Skeletal muscle tissue (tissue), 3 donors: ENCODE measurements at regions not wholly inside any gene's neighbourhood (a gene's known extent, or its start where the extent isn't known, plus 50 kb on each side); places are given as distances from the start of the nearest gene placed in this dataset.

Experiments
- H3K27ac ChIP-seq: one replicate; pipeline ENCODE4 v1.7.0; 2013; ENCODE audit warnings: mild to moderate bottlenecking, low read depth, low read length, inconsistent platforms
- H3K27me3 ChIP-seq, 3 donors: one replicate each; pipeline ENCODE4 v1.7.0; 2013; ENCODE audit warnings: low read length in 3 of 3; ENCODE audit not compliant: control insufficient read depth in 3 of 3, insufficient read depth in 3 of 3
- H3K36me3 ChIP-seq, 3 donors: one replicate each; pipeline ENCODE4 v1.7.0; 2013; ENCODE audit warnings: low read length in 3 of 3; ENCODE audit not compliant: control insufficient read depth in 3 of 3, insufficient read depth in 3 of 3
- H3K4me1 ChIP-seq, 3 donors: one replicate each; pipeline ENCODE4 v1.7.0; 2013; ENCODE audit warnings: low read length in 3 of 3, mild to moderate bottlenecking in 3 of 3; ENCODE audit not compliant: control insufficient read depth in 3 of 3, insufficient read depth in 3 of 3
- H3K4me3 ChIP-seq, 3 donors: one replicate each; pipeline ENCODE4 v1.7.0; 2013; ENCODE audit warnings: low read length in 3 of 3
- H3K9ac ChIP-seq, 3 donors: one replicate each; pipeline ENCODE4 v1.7.0; 2013; ENCODE audit warnings: low read length in 3 of 3, mild to moderate bottlenecking in 3 of 3, moderate library complexity in 2 of 3, low read depth in 1 of 3
- H3K9me3 ChIP-seq, 3 donors: one replicate each; pipeline ENCODE4 v1.7.0; 2013; ENCODE audit warnings: low read length in 3 of 3; ENCODE audit not compliant: control insufficient read depth in 3 of 3
- donor health status: Osteomylitis.

DNA sequence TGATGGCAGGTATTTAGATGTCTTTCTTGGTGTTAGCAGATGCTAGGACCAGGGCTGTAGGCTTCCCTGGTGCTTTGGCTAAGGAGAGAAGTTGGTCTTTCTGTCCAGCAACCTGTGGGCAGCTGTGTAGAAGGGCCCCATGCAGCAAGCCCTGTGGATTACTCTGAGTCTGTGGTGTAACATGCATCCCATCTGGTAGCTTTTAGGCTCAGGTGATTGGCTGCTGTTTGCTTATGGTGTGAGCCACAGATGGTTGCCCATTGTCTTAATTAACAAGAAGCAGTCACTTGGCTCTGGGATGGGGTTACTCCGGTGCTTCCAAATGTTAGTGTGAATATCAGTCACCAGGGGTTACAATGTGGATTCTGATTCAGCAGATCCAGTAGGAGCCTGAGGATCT, 368.6 kb upstream of the C2CD4B start:
- Histone ChIP-seq H3K27me3 (no peaks in the 10 kb centered on the region), H3K4me3 (no peak overlapping the region), H3K4me1 (peaks cover 3 to 12% (median 6%) of the 10 kb centered on the region in 3 donors), H3K36me3 (no peaks in the 10 kb centered on the region), H3K27ac (no peak overlapping the region), H3K9me3 (no peaks in the 10 kb centered on the region), H3K9ac (no peak overlapping the region)

DNA sequence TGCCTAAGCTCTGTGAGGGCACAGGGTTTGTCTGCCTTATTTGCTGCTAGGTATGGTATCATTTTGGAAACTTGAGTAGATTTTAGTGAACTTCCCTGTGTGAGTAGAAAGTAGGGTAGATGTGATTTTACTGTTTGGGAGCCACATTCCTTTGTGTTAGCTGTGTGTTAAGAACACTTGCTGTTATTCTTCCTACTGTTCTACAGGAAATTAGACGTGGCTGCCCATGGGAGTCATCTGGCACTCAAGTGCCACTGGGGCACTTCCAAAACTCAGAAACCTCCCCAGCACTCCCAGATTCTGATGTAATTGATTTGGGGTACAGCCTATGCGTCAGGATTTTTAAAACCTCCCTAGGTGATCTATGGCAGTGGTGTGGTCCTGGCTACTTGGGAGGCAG, 369.9 kb upstream of the C2CD4B start:
- H3K27me3 ChIP-seq: no peaks in the 10 kb centered on the region
- no peak overlapping the region for H3K27ac ChIP-seq
- H3K9me3 ChIP-seq: no peaks in the 10 kb centered on the region
- no peak overlapping the region for H3K4me3 ChIP-seq
- peaks cover 3 to 12% (median 6%) of the 10 kb centered on the region in 3 donors for H3K4me1 ChIP-seq
- H3K36me3 ChIP-seq: no peaks in the 10 kb centered on the region
- no peak overlapping the region for H3K9ac ChIP-seq

DNA sequence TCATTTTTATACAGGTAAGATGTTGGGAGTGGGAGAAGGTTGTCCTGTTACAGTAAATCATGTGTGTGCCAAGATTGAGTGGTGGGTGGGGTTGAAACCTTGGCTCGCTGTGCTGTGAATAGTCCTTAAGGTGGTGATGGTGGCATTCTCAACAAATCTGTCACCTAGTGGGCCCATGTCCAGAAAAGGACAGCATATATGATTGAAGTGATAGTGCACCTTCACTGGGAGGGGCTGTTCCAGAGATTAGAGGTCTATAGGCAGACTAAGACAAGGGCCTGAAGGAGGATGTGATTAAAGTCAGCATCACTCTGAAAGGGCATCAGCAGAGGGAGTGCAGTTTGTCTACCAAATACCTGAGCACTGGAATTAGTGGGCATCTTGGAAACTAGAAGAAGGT, 374.2 kb upstream of the C2CD4B start:
- Histone ChIP-seq H3K27ac (no peak overlapping the region), H3K9me3 (no peaks in the 10 kb centered on the region), H3K4me1 (peaks cover under 1 to 7% (median under 1%) of the 10 kb centered on the region in 3 donors), H3K36me3 (no peaks in the 10 kb centered on the region), H3K4me3 (no peak overlapping the region), H3K9ac (no peak overlapping the region), H3K27me3 (no peaks in the 10 kb centered on the region)

DNA sequence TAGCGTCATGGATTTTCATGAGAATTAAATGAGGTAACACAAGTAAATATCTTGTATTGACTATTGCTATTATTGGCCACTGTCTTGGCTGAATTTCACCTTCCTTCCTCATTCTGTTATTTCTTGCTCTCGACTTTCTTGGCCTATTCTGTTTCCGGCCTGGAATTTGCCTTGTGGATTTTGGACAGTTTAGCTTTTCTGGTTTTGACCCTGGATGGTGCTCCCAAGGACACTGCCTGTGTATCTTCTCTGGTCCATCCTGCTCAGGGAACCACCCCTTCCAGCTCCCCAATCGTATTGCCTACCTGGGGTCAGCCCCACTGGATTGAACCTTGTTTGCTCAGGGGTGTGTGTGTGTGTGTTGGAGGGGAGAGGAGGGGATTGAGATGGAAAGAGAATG, 376.2 kb upstream of the C2CD4B start:
- no peaks in the 10 kb centered on the region for H3K9me3 ChIP-seq
- H3K4me3 ChIP-seq: no peak overlapping the region
- no peak overlapping the region for H3K27ac ChIP-seq
- H3K9ac ChIP-seq: no peak overlapping the region
- H3K36me3 ChIP-seq: no peaks in the 10 kb centered on the region
- H3K27me3 ChIP-seq: no peaks in the 10 kb centered on the region
- H3K4me1 ChIP-seq: peaks cover 11 to 18% (median 13%) of the 10 kb centered on the region in 3 donors

DNA sequence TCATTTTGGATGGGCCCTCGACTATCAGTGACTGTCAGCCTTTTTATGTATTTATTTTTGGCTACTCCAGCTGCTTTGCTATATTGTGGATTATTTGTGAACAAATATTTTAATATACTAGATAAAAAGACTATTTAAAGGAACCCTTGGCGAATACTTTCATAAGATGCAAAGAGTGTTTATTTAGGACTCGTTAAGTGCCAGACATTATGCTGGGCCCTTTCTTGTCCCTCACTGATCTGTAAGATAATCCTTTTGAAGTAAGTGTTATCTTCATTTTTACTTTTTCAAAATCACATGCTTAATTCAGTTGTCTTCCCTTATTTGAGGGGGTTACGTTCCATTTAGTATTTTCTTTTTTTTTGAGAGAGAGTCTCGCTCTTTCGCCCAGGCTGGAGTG, 376.8 kb upstream of the C2CD4B start:
- no peak overlapping the region for H3K4me3 ChIP-seq
- H3K9me3 ChIP-seq: no peaks in the 10 kb centered on the region
- H3K4me1 ChIP-seq: peaks cover 17 to 24% (median 18%) of the 10 kb centered on the region in 3 donors
- H3K27me3 ChIP-seq: no peaks in the 10 kb centered on the region
- H3K27ac ChIP-seq: no peak overlapping the region
- no peak overlapping the region for H3K9ac ChIP-seq
- H3K36me3 ChIP-seq: no peaks in the 10 kb centered on the region

DNA sequence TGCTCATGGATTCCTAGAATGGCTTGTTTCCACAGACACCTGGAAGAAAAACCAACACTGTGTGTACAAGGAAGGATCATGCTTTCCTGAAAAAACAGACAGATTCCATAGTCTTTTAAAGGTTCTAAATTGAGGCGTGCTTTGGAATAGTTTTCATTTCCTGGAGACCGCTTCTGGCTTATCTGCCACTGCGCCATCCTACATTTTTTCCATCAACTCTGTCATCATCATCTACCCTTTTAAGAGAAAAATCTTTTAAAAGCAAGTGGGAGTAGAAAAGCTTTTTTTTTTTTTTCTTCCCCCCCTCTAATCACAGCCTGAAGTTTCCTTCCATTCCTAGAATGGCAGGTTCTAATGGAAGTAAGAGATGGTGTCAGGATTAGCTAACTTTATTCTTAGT, 379.4 kb upstream of the C2CD4B start:
- Histone ChIP-seq H3K27me3 (no peaks in the 10 kb centered on the region), H3K9me3 (no peaks in the 10 kb centered on the region), H3K9ac (no peak overlapping the region), H3K4me3 (no peak overlapping the region), H3K4me1 (peaks cover 29 to 47% (median 32%) of the 10 kb centered on the region in 3 donors), H3K27ac (no peak overlapping the region), H3K36me3 (no peaks in the 10 kb centered on the region)

DNA sequence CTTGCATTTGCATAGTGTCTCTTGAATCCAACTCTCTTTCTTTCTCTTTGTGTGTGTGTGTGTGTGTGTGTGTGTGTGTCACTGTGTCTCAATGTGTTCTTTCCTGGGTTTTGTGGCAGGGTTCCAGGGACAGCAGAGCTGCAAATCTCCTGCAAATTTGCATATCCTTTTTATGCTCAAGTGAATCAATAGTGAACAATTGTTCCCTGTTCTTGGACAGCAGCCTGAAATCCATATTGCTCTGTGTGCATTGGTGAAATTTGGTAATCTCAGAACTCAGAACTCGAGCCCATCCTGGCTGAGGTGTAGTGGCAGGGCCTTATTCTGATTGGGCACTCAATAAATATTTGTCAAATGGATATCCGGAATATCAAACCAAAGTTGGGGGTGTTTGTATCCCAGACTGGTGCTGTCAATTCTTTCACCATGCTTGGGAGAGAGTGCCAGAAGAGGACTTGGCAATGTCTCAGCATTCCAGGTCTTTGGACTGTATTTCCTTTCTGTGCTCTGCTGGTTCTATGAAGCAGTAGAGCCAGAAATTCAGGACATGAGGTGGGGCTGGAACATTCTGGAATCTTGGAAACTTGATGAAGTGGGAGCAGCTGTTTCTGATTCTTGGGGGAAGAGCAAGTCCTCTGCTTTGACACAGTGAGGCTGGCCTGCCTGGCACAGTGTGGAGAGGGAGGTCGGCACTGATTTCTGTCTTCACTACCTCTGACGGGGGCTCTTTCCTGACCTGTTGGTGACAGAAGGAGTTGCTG, 380.6 kb upstream of the C2CD4B start:
- Histone ChIP-seq H3K27me3 (no peaks in the 10 kb centered on the region), H3K27ac (peak overlapping the region; percentile 67), H3K36me3 (no peaks in the 10 kb centered on the region), H3K9ac (peak overlapping the region; percentile 28 to 66 (median 55)), H3K4me1 (peaks cover 29 to 49% (median 37%) of the 10 kb centered on the region in 3 donors), H3K4me3 (peak overlapping the region; percentile 56 to 58 (median 57)), H3K9me3 (no peaks in the 10 kb centered on the region)

DNA sequence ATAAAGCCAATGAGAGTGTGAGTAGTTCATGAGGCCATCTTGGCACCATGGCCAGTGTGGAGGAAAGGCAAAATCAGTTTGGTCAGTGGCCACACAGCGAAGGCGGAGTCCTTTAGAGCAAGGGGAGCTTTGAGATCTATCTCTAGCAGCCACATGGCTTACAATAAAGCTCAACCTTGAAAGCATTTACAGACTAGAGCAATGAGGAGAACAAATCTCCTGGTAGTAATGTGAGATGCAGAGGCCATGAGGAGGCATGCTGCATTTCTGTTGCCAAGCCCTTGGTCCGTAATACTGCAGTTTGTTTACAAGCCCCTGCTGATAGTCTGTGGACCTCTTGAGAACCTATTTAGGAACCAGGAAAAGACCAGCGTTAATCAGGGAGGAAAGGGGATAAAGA, 381.5 kb upstream of the C2CD4B start:
- Histone ChIP-seq H3K27ac (peak overlapping the region; percentile 67), H3K9me3 (no peaks in the 10 kb centered on the region), H3K9ac (peak overlapping the region; percentile 25 to 55 (median 48)), H3K4me1 (peaks cover 29 to 46% (median 37%) of the 10 kb centered on the region in 3 donors), H3K36me3 (no peaks in the 10 kb centered on the region), H3K27me3 (no peaks in the 10 kb centered on the region), H3K4me3 (peak overlapping the region; percentile 56 to 58 (median 57))

DNA sequence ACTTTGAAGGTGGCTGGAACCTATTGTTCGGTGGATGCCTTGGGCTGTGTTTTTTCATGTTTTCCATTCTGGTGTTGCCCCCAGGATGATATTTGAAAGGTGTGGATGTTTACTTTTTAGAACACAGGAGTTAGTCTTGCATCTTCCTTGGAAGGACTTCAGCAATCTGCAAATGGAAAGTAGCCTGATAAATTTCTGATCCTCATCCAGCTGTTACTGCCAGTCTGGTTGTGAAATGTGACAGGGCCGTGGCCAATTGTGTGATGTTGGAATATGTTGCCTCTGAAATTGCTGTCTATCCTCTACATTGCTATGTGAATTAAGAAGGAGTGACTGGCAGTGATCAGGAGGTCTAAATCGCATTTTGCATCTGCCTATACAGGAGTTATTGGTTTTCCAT, 382.5 kb upstream of the C2CD4B start:
- H3K9ac ChIP-seq: peak overlapping the region in 1 of 3 donors; percentile 18
- peak overlapping the region in 1 of 3 donors; percentile 46 for H3K4me3 ChIP-seq
- H3K36me3 ChIP-seq: no peaks in the 10 kb centered on the region
- H3K4me1 ChIP-seq: peaks cover 29 to 46% (median 37%) of the 10 kb centered on the region in 3 donors
- peak overlapping the region; percentile 67 for H3K27ac ChIP-seq
- H3K9me3 ChIP-seq: no peaks in the 10 kb centered on the region
- no peaks in the 10 kb centered on the region for H3K27me3 ChIP-seq

DNA sequence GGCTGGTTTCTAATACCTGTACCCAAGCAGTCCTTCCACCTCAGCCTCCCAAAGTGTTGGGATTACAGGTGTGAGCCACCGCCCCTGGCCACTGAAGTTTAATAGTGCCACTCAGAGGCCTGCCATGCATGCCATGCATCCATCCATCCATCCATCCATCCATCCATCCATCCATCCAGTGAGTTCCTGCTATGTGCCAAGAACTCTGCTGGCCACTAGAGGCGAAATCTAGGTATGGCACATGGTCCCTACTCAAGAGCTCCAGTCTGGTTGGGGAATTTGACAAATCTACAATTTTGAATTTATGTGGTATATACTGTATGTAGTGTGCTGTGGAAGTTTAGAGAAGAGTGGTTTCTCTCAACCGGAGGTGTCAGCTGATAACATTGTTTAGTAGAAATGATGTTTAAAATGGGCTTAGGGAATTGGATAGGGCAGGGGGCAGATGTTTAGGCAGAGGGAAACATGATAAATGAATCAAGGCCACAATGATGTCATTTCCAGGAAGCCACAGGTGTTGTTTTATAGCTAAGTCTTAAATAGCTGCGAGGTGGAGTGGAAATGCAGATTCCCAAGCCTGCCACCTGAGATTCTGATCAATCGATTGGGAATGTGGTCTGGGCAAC, 384.4 kb upstream of the C2CD4B start:
- no peak overlapping the region for H3K4me3 ChIP-seq
- no peaks in the 10 kb centered on the region for H3K36me3 ChIP-seq
- H3K27me3 ChIP-seq: no peaks in the 10 kb centered on the region
- no peak overlapping the region for H3K27ac ChIP-seq
- no peak overlapping the region for H3K9ac ChIP-seq
- H3K9me3 ChIP-seq: no peaks in the 10 kb centered on the region
- H3K4me1 ChIP-seq: peaks cover 29 to 46% (median 37%) of the 10 kb centered on the region in 3 donors
